GM18505 (cell line): ENCODE measurements at regions not wholly inside any gene's neighbourhood (a gene's known extent, or its start where the extent isn't known, plus 50 kb on each side); places are given as distances from the start of the nearest gene placed in this dataset.

Experiments
- ATAC-seq: cut with Tn5 transposase; IDR thresholded peaks from one replicate; pipeline ENCODE4 v1.9.1; 2021; ENCODE audit not compliant: unreplicated experiment
- POLR2A ChIP-seq: IDR thresholded peaks from 4 replicates; pipeline ENCODE4 v1.6.1; 2011; ENCODE audit warnings: borderline replicate concordance; ENCODE audit not compliant: insufficient read depth, insufficient read length; ENCODE audit errors: extremely low read depth

- no peak for ATAC-seq
- no peak for TF ChIP-seq POLR2A
Measured at GRCh38 chr7:46243406-46243805, 322.3 kb upstream of the IGFBP3 start.

GRCh38 chr7:46239846-46240245 lies 318.8 kb upstream of the IGFBP3 start:
- no peak for TF ChIP-seq POLR2A
- no peak for ATAC-seq

- no peak for TF ChIP-seq POLR2A
- ATAC-seq = no peak
Measured at GRCh38 chr7:46237466-46237865, 316.4 kb upstream of the IGFBP3 start.

GRCh38 chr7:46233585-46234329 lies 312.7 kb upstream of the IGFBP3 start:
- TF ChIP-seq POLR2A = no peak
- ATAC-seq = no peak

GRCh38 chr7:46230990-46231305 lies 309.9 kb upstream of the IGFBP3 start:
- no peak for TF ChIP-seq POLR2A
- ATAC-seq = no peak

- no peak for ATAC-seq
- TF ChIP-seq POLR2A = no peak
Measured at GRCh38 chr7:46230298-46230989, 309.4 kb upstream of the IGFBP3 start.

- no peak for TF ChIP-seq POLR2A
- no peak for ATAC-seq
Measured at GRCh38 chr7:46229409-46229808, 308.3 kb upstream of the IGFBP3 start.

- no peak for ATAC-seq
- no peak for TF ChIP-seq POLR2A
Measured at GRCh38 chr7:46226860-46227259, 305.8 kb upstream of the IGFBP3 start.

- TF ChIP-seq POLR2A = no peak
- no peak for ATAC-seq
Measured at GRCh38 chr7:46224363-46224762, 303.3 kb upstream of the IGFBP3 start.

- no peak for ATAC-seq
- TF ChIP-seq POLR2A = no peak
Measured at GRCh38 chr7:46220066-46220630, 299.1 kb upstream of the IGFBP3 start.

GRCh38 chr7:46218461-46219200 lies 297.6 kb upstream of the IGFBP3 start:
- no peak for ATAC-seq
- TF ChIP-seq POLR2A = no peak

- ATAC-seq = no peak
- TF ChIP-seq POLR2A = no peak
Measured at GRCh38 chr7:46215987-46216567, 295.0 kb upstream of the IGFBP3 start.

GRCh38 chr7:46214526-46214925 lies 293.5 kb upstream of the IGFBP3 start:
- no peak for ATAC-seq
- TF ChIP-seq POLR2A = no peak
